ENCODE measurements at regions not wholly inside any gene's neighbourhood (a gene's known extent, or its start where the extent isn't known, plus 50 kb on each side); places are given as distances from the start of the nearest gene placed in this dataset.

DNA sequence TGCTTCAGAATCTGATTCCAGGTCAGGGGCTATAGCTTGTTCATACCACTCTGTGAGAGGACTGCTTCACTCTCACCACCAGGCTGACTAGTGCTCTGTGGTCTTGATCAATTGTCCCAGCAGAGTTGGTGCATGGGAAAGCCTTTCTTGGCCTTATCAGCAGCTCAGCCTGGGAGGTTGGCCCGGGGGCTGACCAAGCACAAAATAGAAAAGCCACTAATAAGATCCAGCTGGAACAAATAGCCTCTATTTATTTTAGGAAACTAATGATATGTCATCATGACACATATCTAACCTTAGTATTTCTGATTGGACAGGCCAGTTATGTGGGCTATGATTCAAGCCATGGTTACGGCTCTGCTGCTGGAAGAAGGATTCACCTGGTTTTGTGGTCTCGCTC lies 134.2 kb downstream of the GDAP2 start:
- TF ChIP-seq CTCF (IDR thresholded peaks at IDR 0.05) (no peak), POLR2A (IDR thresholded peaks at IDR 0.05) (no peak)
